ENCODE measurements at regions not wholly inside any gene's neighbourhood (a gene's known extent, or its start where the extent isn't known, plus 50 kb on each side); places are given as distances from the start of the nearest gene placed in this dataset.
A peak's percentile ranks its signal among the peaks of the same experiment; 100 is the strongest.
"Not testable (repeated sequence)": the region's sequence is repeated elsewhere in the genome, so short reads cannot be mapped to it uniquely, and the experiment has no call there.

GRCh38 chr4:126869967-126870366 is 762.8 kb upstream of the INTU start:
- DNase-seq: no peak

GRCh38 chr4:126871810-126872209 is 760.9 kb upstream of the INTU start:
- no peak for DNase-seq

GRCh38 chr4:126874533-126874932 is 758.2 kb upstream of the INTU start:
- no peak for DNase-seq

GRCh38 chr4:126888968-126889367 is 743.8 kb upstream of the INTU start:
- peak; percentile 86 for DNase-seq

- no peak for DNase-seq
Observed at GRCh38 chr4:126890383-126890782, 742.4 kb upstream of the INTU start.

- DNase-seq: peak; percentile 49
Observed at GRCh38 chr4:126890994-126891393, 741.8 kb upstream of the INTU start.

- no peak for DNase-seq
Observed at GRCh38 chr4:126894963-126895362, 737.8 kb upstream of the INTU start.

GRCh38 chr4:126895988-126896570 is 736.7 kb upstream of the INTU start:
- no peak for DNase-seq

GRCh38 chr4:126897038-126897437 is 735.7 kb upstream of the INTU start:
- DNase-seq: no peak

- DNase-seq: no peak
Observed at GRCh38 chr4:126898815-126899214, 733.9 kb upstream of the INTU start.

- peak; percentile 99 for DNase-seq
Observed at GRCh38 chr4:126899331-126899801, 733.4 kb upstream of the INTU start.

- no peak for DNase-seq
Observed at GRCh38 chr4:126906466-126906865, 726.3 kb upstream of the INTU start.

GRCh38 chr4:126907389-126907788 is 725.4 kb upstream of the INTU start:
- no peak for DNase-seq

- DNase-seq: peak; percentile 17
Observed at GRCh38 chr4:126916049-126916625, 716.6 kb upstream of the INTU start.

GRCh38 chr4:126916626-126917140 is 716.1 kb upstream of the INTU start:
- DNase-seq: peak; percentile 87

GRCh38 chr4:126922328-126922938 is 710.3 kb upstream of the INTU start:
- DNase-seq: not testable (repeated sequence)

GRCh38 chr4:126924237-126924636 is 708.5 kb upstream of the INTU start:
- DNase-seq: no peak

- not testable (repeated sequence) for DNase-seq
Observed at GRCh38 chr4:126930059-126930458, 702.7 kb upstream of the INTU start.

GRCh38 chr4:126935801-126936200 is 697.0 kb upstream of the INTU start:
- no peak for DNase-seq

- no peak for DNase-seq
Observed at GRCh38 chr4:126937342-126937741, 695.4 kb upstream of the INTU start.

GRCh38 chr4:126937846-126938422 is 694.8 kb upstream of the INTU start:
- DNase-seq: no peak

- DNase-seq: peak; percentile 96
Observed at GRCh38 chr4:126939401-126939800, 693.4 kb upstream of the INTU start.

GRCh38 chr4:126947536-126947935 is 685.2 kb upstream of the INTU start:
- DNase-seq: no peak

Data from fibroblast of skin of back (primary cell).